NCI-H526 treated with DMSO at 0.1 percent for 48 hours (cell line): ENCODE measurements at regions not wholly inside any gene's neighbourhood (a gene's known extent, or its start where the extent isn't known, plus 50 kb on each side); places are given as distances from the start of the nearest gene placed in this dataset.

Experiments
- DNase-seq: peaks from one replicate; lab custom pipeline; 2025; lab: John Stamatoyannopoulos, UW

DNA sequence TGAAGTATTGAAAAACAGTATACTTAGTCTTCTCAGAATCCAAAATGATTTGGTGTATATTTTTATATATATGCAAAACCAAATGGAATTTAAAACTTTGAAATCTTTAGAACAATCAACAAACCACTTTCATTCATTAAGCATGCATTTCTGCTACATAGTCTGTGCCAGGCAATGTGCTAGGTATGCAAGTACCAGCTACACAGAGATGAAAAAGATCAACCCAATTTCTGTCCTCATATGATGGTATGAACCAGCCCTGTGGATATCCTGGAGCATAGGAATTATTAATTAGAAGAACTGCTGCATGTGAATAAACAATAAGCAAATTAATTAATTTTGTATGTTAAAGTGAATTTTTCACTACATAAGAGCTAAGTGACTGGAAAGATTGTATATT lies 51.2 kb upstream of the RTN4 start:
- no peak for DNase-seq

DNA sequence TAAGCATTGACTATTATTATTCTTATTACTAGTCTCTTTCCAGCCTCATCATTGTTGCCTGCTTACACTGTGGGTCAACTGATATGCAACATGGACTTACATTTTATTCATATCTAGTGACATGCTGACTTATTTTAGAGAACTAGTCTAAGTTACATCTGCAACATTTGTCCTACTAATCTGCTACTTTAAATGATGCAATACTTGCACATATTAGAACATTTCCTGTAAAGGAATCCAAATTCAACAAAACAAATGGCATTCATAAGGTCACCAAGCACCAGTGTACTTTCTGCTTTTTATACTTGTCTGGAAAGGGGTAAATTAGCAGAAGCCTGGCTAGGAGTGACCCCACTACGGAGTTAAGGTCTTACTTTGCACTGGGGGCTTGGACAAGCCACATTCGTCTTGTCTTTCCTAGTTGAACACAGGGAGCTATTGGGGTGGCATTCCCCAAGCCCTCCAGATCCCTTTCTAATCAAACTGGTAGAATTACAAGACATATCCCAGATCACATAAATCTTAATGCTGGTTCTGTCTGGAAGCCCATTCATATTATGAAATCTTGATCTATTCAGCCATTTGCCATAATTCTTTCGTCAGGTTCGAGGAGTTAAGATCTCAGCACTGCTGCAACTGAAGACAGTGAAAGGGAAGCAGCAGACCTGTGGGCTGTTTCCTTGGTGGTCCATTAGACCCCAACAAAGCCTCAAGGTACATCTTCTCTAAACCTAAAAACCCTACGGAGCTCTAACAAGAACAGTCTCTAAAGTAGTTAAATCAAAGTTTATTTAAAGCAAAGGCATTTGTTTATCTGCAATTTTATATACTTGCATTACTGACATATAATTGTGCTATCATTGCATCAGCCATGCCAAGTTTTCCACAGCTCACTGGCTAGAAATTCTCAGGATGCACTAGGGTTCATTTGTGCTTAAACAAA lies 49.9 kb upstream of the RTN4 start:
- DNase-seq = no peak
